ENCODE measurements at regions not wholly inside any gene's neighbourhood (a gene's known extent, or its start where the extent isn't known, plus 50 kb on each side); places are given as distances from the start of the nearest gene placed in this dataset.

DNA sequence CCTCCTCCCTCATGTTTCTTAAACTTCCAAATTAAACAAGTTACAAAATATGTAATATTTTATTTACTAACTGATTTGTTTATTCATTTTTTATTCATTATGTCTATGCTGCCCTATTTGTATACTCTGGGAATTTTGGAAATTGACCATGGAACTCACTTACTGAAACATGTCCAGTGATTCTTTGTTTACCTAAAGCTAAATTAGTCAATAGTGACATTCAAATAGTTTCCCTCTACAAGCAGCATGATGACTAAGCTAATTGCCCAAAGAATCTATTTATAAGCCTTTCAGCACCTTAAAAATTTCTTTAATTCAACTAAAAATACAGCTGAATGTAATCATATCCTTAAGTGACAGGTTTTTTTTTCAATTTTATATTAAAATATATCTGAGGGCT, 437.7 kb downstream of the SI start:
- Mint-ChIP-seq H3K4me1 (ENCODE audit: unreplicated experiment) (no peaks in the 10 kb centered on the region), H3K27ac (no peak overlapping the region), H3K36me3 (no peaks in the 10 kb centered on the region), H3K4me3 (no peak overlapping the region), H3K9me3 (no peaks in the 10 kb centered on the region), H3K27me3 (no peaks in the 10 kb centered on the region)
- DNase-seq (ENCODE audit: extremely low spot score, unreplicated experiment), result no peak
- TF ChIP-seq, protein P1, sequence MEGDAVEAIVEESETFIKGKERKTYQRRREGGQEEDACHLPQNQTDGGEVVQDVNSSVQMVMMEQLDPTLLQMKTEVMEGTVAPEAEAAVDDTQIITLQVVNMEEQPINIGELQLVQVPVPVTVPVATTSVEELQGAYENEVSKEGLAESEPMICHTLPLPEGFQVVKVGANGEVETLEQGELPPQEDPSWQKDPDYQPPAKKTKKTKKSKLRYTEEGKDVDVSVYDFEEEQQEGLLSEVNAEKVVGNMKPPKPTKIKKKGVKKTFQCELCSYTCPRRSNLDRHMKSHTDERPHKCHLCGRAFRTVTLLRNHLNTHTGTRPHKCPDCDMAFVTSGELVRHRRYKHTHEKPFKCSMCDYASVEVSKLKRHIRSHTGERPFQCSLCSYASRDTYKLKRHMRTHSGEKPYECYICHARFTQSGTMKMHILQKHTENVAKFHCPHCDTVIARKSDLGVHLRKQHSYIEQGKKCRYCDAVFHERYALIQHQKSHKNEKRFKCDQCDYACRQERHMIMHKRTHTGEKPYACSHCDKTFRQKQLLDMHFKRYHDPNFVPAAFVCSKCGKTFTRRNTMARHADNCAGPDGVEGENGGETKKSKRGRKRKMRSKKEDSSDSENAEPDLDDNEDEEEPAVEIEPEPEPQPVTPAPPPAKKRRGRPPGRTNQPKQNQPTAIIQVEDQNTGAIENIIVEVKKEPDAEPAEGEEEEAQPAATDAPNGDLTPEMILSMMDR (conservative IDR thresholded peaks at IDR 0.05), result no peak

DNA sequence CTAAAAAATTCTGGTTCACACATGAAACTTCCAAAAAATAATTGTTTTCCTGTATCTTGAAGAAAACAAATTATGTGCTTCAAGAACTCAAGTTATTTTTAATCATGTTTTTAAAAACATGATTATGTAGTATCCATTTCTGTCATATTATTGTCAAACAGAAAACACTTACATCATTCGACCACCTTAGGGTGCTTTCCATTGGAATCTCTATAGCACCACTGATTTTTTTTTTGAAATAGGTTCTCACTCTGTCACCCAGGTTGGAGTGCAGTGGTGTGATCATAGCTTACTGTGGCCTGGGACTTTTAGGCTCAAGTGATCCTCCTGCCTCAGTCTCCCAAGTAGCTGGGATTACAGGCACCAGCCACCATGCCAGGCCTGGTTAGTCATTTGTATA, 457.3 kb downstream of the SI start:
- TF ChIP-seq, protein P1 (conservative IDR thresholded peaks at IDR 0.05), result no peak
- Mint-ChIP-seq H3K4me1 (ENCODE audit: unreplicated experiment) (no peaks in the 10 kb centered on the region), H3K36me3 (no peaks in the 10 kb centered on the region), H3K27ac (no peak overlapping the region), H3K9me3 (no peaks in the 10 kb centered on the region), H3K4me3 (no peak overlapping the region), H3K27me3 (no peaks in the 10 kb centered on the region)
- no peak for DNase-seq (ENCODE audit: extremely low spot score, unreplicated experiment)

DNA sequence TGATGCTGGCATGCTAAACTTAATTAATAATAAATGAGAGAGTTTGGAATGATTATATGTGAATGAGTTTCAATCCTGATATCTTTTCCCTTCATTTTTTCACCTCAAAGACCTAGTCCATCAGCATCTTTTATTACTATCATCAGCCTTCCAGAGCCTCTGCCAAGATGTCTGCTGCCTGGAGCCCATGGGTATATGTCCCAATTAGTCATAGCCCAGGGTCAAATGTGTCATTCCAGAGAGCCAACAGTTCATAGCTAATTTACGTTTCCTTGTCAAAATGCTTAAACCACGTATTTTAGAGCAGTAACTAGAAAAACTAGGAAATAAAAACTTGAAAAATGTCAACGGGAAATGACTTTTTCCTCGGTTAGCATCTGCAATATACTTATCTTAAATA, 457.9 kb downstream of the SI start:
- no peak overlapping the region for H3K4me3 Mint-ChIP-seq
- TF ChIP-seq, protein P1 (conservative IDR thresholded peaks at IDR 0.05), result no peak
- H3K4me1 Mint-ChIP-seq (ENCODE audit: unreplicated experiment), result no peaks in the 10 kb centered on the region
- no peak for DNase-seq (ENCODE audit: extremely low spot score, unreplicated experiment)
- H3K36me3 Mint-ChIP-seq, result no peaks in the 10 kb centered on the region
- no peaks in the 10 kb centered on the region for H3K27me3 Mint-ChIP-seq
- H3K27ac Mint-ChIP-seq, result no peak overlapping the region
- no peaks in the 10 kb centered on the region for H3K9me3 Mint-ChIP-seq

DNA sequence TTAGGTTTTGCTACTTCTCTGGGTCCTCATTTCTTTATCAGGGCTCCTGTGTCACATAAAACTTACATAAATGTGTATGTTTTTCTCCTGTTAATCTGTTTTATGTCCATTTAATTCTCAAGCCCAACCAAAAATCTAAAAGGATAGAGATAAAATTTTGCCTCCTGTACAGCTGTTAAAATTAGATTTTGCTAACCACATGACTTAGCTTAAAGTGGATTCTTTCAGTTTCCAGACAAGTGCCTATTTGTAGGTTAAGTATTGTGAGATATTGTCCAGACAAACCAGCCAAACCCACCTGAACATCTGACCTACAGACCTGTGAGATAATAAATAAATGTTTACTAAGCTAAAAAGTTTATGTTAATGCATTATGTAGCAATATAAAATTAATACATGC, 465.5 kb downstream of the SI start:
- TF ChIP-seq, protein P1 (conservative IDR thresholded peaks at IDR 0.05), result no peak
- H3K9me3 Mint-ChIP-seq, result no peaks in the 10 kb centered on the region
- no peak overlapping the region for H3K27ac Mint-ChIP-seq
- no peak for DNase-seq (ENCODE audit: extremely low spot score, unreplicated experiment)
- no peak overlapping the region for H3K4me3 Mint-ChIP-seq
- H3K27me3 Mint-ChIP-seq, result no peaks in the 10 kb centered on the region
- H3K4me1 Mint-ChIP-seq (ENCODE audit: unreplicated experiment), result no peaks in the 10 kb centered on the region
- H3K36me3 Mint-ChIP-seq, result no peaks in the 10 kb centered on the region

DNA sequence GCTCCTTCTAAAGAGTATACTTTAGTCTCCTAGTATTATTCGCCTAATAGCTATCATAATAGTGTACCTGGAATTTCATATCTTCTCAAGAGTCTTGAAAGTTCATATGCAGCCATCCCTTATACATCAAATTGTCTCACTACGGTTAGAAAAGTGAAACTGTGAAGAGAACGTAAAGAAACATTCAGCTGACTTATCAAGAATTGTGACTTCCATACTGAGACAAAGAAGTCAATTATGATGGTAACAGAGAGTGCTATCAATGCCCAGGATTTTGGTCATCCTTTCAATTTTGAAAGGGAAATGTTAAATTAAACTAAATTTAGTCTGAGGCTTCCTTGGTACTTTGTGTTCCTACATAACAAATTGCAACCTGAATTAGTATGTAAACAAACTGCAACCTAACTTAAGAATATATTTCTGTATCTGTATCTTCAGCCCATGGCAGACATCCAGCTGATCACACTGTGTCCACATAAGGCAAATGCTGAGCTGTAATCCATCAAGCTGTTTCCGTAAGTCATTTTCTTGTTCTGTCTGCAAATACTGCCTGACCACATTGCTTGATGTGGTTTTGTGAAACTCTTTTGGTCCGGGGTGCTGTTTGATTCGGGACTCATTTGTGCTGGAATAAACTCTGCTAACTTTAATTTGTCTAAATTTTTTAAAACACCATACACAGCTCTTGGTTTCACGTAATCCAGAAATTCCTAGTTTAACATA, 469.6 kb downstream of the SI start:
- Mint-ChIP-seq H3K36me3 (no peaks in the 10 kb centered on the region), H3K27ac (no peak overlapping the region), H3K4me3 (no peak overlapping the region), H3K4me1 (ENCODE audit: unreplicated experiment) (no peaks in the 10 kb centered on the region), H3K9me3 (no peaks in the 10 kb centered on the region), H3K27me3 (no peaks in the 10 kb centered on the region)
- DNase-seq (ENCODE audit: extremely low spot score, unreplicated experiment), result no peak
- TF ChIP-seq, protein P1 (conservative IDR thresholded peaks at IDR 0.05), result no peak
